ENCODE measurements at regions not wholly inside any gene's neighbourhood (a gene's known extent, or its start where the extent isn't known, plus 50 kb on each side); places are given as distances from the start of the nearest gene placed in this dataset.

- Histone ChIP-seq H3K9ac (ENCODE audit: low read depth in 2 of 2, low read length in 2 of 2) (no peak overlapping the region), H3K4me3 (no peak overlapping the region), H3K27ac (no peak overlapping the region), H3K36me3 (no peaks in the 10 kb centered on the region), H3K9me3 (no peaks in the 10 kb centered on the region), H3K4me1 (no peaks in the 10 kb centered on the region), H3K27me3 (no peaks in the 10 kb centered on the region)
- no peak for TF ChIP-seq CTCF (IDR thresholded peaks at IDR 0.05)
- intact Hi-C loops (cut with DNase I), result no loop called here
- DNase-seq, result no peak
Measured at GRCh38 chr2:21916934-21917522, 793.3 kb downstream of the TDRD15 start.

GRCh38 chr2:21920721-21921120 lies 797.0 kb downstream of the TDRD15 start:
- intact Hi-C loops (cut with DNase I), result no loop called here
- H3K27ac ChIP-seq, result no peak overlapping the region
- H3K4me1 ChIP-seq, result no peaks in the 10 kb centered on the region
- no peak for DNase-seq
- no peaks in the 10 kb centered on the region for H3K9me3 ChIP-seq
- no peak for TF ChIP-seq CTCF (IDR thresholded peaks at IDR 0.05)
- no peak overlapping the region for H3K4me3 ChIP-seq
- no peak overlapping the region for H3K9ac ChIP-seq (ENCODE audit: low read depth in 2 of 2, low read length in 2 of 2)
- no peaks in the 10 kb centered on the region for H3K27me3 ChIP-seq
- no peaks in the 10 kb centered on the region for H3K36me3 ChIP-seq

GRCh38 chr2:21924640-21925285 lies 801.0 kb downstream of the TDRD15 start:
- intact Hi-C loops (cut with DNase I), result no loop called here
- H3K9ac ChIP-seq (ENCODE audit: low read depth in 2 of 2, low read length in 2 of 2), result no peak overlapping the region
- H3K27me3 ChIP-seq, result no peaks in the 10 kb centered on the region
- no peaks in the 10 kb centered on the region for H3K4me1 ChIP-seq
- no peak for TF ChIP-seq CTCF (IDR thresholded peaks at IDR 0.05)
- no peaks in the 10 kb centered on the region for H3K9me3 ChIP-seq
- H3K4me3 ChIP-seq, result no peak overlapping the region
- DNase-seq, result no peak
- H3K36me3 ChIP-seq, result no peaks in the 10 kb centered on the region
- no peak overlapping the region for H3K27ac ChIP-seq

- no peaks in the 10 kb centered on the region for H3K36me3 ChIP-seq
- TF ChIP-seq CTCF (IDR thresholded peaks at IDR 0.05), result no peak
- no peak for DNase-seq
- H3K9me3 ChIP-seq, result no peaks in the 10 kb centered on the region
- no peaks in the 10 kb centered on the region for H3K4me1 ChIP-seq
- H3K4me3 ChIP-seq, result no peak overlapping the region
- H3K27me3 ChIP-seq, result no peaks in the 10 kb centered on the region
- H3K27ac ChIP-seq, result no peak overlapping the region
- intact Hi-C loops (cut with DNase I), result no loop called here
- H3K9ac ChIP-seq (ENCODE audit: low read depth in 2 of 2, low read length in 2 of 2), result no peak overlapping the region
Measured at GRCh38 chr2:21928292-21928691, 804.5 kb downstream of the TDRD15 start.

GRCh38 chr2:21930226-21930625 lies 806.5 kb downstream of the TDRD15 start:
- DNase-seq, result no peak

More at GRCh38 chr2:21930226-21930625, 806.5 kb downstream of the TDRD15 start:
- Histone ChIP-seq H3K4me3 (no peak overlapping the region), H3K9me3 (no peaks in the 10 kb centered on the region), H3K27ac (no peak overlapping the region), H3K27me3 (no peaks in the 10 kb centered on the region), H3K4me1 (no peaks in the 10 kb centered on the region), H3K36me3 (no peaks in the 10 kb centered on the region), H3K9ac (ENCODE audit: low read depth in 2 of 2, low read length in 2 of 2) (no peak overlapping the region)
- TF ChIP-seq CTCF (IDR thresholded peaks at IDR 0.05), result no peak
- intact Hi-C loops (cut with DNase I), result no loop called here

Measured in colonic mucosa (tissue), 4 donors.